NCI-H524 (cell line): ENCODE measurements at regions not wholly inside any gene's neighbourhood (a gene's known extent, or its start where the extent isn't known, plus 50 kb on each side); places are given as distances from the start of the nearest gene placed in this dataset.
"Not testable (repeated sequence)": the region's sequence is repeated elsewhere in the genome, so short reads cannot be mapped to it uniquely, and the experiment has no call there.

Source experiments
- DNase-seq, 2 experiments: peaks; one replicate each; lab custom pipeline; 2025; lab: John Stamatoyannopoulos, UW

- DNase-seq: peak; percentile 47 to 79
These were observed 186.2 kb upstream of the GCFC2 start for GRCh38 chr2:75896779-75897366.

- no peak for DNase-seq
These were observed 183.5 kb upstream of the GCFC2 start for GRCh38 chr2:75894170-75894569.

DNA sequence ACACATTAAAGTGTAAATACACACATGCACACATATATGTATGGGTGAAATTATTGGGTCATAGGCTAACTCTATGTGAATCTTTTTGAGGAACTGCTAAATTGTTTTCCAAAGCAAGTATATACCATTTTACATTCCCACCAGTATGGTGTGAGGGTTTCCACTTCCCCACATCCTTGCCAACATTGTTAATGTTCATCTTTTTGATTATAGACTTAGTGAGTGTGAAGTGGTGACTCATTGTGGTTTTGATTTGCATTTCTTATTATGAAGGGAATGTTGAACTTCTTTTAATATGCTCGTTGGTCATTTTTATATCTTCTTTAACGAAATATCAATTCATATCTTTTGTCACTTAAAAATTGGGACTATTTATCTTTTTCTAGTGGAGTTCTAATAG, 181.8 kb upstream of the GCFC2 start:
- DNase-seq: no peak

GRCh38 chr2:75882530-75882929, 171.8 kb upstream of the GCFC2 start:
- DNase-seq: no peak

GRCh38 chr2:75875606-75876005, 164.9 kb upstream of the GCFC2 start:
- DNase-seq: not testable (repeated sequence)

GRCh38 chr2:75871762-75872614, 161.3 kb upstream of the GCFC2 start:
- not testable (repeated sequence) for DNase-seq

- no peak for DNase-seq
These were observed 160.0 kb upstream of the GCFC2 start for GRCh38 chr2:75870651-75871137.

DNA sequence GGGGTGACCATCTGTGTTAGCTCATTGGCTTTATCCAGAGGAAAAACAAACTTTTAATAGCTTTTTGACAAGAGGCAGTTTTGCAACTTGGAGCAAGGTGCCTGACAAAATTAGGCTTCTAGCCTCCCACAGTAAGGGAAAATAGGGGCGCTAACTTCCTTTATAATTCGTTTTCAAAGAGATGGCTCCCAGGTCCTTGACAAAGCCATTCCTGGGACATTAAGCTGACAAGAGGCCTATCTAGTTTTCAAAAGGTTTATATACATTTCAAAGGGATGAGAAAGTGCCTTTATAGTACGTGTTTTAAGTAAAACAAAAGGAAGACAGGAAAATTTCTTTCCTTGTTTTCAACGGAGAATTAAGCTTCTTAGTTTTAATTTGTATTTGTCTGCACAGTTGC, 159.4 kb upstream of the GCFC2 start:
- DNase-seq: no peak

- DNase-seq: no peak
These were observed 155.0 kb upstream of the GCFC2 start for GRCh38 chr2:75865702-75866101.

- DNase-seq: no peak
These were observed 154.4 kb upstream of the GCFC2 start for GRCh38 chr2:75865083-75865482.

DNA sequence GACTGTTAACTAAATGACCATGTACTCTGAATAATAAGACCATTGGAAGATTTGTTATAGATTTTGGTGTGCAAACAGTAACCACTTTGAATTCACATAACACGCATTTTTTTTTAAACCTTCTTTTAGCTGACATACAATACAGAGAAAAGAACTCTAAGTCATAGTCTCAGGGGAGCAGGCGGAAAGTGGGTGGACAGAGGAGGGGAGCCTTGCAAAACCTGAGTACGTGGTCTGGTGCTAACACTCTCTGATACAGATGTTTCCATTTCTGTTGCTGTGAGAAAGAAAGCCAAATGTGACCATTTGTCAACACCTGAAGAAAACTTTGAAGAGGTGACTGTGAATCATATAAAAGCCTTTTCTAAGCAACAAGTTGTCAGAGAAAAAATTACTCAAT, 151.8 kb upstream of the GCFC2 start:
- DNase-seq: no peak

DNA sequence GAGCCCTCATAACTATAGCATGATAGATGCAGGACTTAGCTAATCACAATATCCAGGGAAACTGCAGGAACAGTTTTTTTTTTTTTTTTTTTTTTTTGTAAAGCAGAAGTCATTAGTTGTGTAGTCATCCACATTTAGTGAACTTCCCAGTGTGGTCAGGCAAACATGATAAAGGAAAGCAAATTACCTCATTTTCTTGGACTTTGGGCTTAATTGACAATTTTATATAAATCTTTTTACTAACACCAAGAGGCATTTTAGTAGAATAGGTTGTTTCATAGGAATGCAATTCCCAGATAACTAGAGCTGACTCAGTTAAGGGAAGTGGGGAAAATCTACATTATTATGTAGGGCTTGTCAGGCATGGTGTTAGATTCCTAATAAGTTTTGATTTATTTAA, 142.7 kb upstream of the GCFC2 start:
- no peak for DNase-seq

GRCh38 chr2:75852639-75853038, 141.9 kb upstream of the GCFC2 start:
- DNase-seq: no peak

GRCh38 chr2:75846683-75847190, 136.0 kb upstream of the GCFC2 start:
- DNase-seq: no peak

GRCh38 chr2:75844651-75845050, 133.9 kb upstream of the GCFC2 start:
- no peak for DNase-seq

DNA sequence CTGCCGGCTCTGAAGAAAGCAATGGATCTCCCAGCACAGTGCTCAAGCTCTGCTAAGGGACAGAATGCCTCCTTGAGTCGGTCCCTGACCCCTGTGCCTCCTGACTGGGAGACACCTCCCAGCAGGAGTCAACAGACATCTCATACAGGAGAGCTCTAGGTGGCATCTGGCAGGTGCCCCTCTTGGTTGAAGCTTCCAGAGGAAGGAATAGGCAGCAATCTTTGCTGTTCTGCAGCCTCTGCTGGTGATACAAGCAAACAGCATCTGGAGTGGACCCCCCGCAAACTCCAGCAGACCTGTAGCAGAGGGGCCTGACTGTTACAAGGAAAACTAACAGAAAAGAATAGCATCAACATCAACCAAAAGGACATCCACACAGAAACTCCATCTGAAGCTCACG, 123.9 kb upstream of the GCFC2 start:
- DNase-seq: not testable (repeated sequence)

DNA sequence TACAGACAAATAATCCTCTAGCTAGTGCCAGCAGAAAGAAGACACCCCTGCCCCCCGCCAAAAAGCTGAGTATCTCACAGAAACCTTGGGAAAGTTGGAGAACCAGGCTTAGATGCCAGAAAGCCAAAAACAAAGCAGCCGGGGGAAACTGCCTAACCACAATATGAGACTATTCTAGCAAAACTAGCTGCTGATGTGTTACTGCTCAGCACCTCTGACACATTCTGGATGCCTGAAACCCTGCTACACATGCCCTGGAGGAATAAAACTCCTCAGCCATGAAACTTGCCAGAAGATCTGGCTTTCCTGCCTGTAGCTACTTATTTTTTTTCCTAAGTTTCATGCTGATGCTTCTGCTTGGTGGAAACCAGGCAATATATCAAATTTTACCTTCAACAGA, 122.7 kb upstream of the GCFC2 start:
- DNase-seq: no peak

- DNase-seq: no peak
These were observed 118.1 kb upstream of the GCFC2 start for GRCh38 chr2:75828826-75829225.

DNA sequence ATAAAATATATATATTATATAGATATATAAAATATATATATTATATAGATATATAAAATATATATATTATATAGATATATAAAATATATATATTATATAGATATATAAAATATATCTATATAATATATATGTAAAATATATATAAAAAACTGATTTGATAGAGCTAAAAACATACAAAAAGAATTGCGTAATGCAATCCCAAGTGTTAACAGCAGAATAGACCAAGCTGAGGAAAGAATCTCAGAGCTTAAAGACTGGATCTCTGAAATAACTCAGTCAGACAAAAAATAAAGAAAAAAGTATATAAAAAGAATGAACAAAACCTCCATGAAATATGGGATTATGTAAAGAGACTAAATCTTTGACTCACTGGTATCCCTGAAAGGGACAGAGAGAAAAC, 112.8 kb upstream of the GCFC2 start:
- DNase-seq: not testable (repeated sequence)

- no peak for DNase-seq
These were observed 111.6 kb upstream of the GCFC2 start for GRCh38 chr2:75822336-75822735.

DNA sequence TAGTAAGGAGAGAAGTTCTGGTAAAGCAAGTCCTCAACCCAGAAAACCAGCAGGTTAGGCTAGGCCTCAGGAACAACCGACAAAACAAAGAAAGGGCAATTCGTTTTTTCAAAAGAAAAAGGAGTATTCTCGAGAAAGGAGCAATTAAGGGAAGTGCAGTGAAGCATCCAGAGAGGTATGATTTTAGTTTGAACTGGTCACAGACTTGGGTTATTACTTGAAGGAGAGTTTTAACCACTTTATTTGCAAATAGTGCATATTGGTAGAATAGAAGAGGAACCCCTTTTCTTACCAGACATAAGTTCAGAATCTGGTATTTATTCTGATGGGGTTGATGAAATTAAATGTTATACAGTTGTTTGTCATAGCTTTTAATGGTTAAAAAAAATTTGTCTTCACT, 110.0 kb upstream of the GCFC2 start:
- no peak for DNase-seq

GRCh38 chr2:75810611-75811330, 100.1 kb upstream of the GCFC2 start:
- DNase-seq: no peak
